Adipocyte (in vitro differentiated cells): ENCODE measurements at regions not wholly inside any gene's neighbourhood (a gene's known extent, or its start where the extent isn't known, plus 50 kb on each side); places are given as distances from the start of the nearest gene placed in this dataset.
"Not testable (repeated sequence)": the region's sequence is repeated elsewhere in the genome, so short reads cannot be mapped to it uniquely, and the experiment has no call there.

Source experiments
- DNase-seq: peaks from one replicate; pipeline ENCODE4 v3.0.0-alpha.2; 2015; ENCODE audit warnings: low read depth
- H3K27me3 ChIP-seq: replicated peaks from 2 replicates; pipeline ENCODE4 v1.7.0; 2013; ENCODE audit warnings: mild to moderate bottlenecking, low read length, moderate library complexity; ENCODE audit not compliant: control insufficient read depth, insufficient read depth
- H3K36me3 ChIP-seq: 2 replicates; pipeline ENCODE4 v1.7.0; 2013; ENCODE audit warnings: low read length, mild to moderate bottlenecking, moderate library complexity; ENCODE audit not compliant: control insufficient read depth, insufficient read depth, severe bottlenecking
- H3K4me1 ChIP-seq: 2 replicates; pipeline ENCODE4 v1.7.0; 2013; ENCODE audit warnings: mild to moderate bottlenecking, low read length, moderate library complexity; ENCODE audit not compliant: control insufficient read depth, insufficient read depth
- H3K4me3 ChIP-seq: 2 replicates; pipeline ENCODE4 v1.7.0; 2013; ENCODE audit warnings: mild to moderate bottlenecking, low read length, moderate library complexity
- H3K9ac ChIP-seq: 2 replicates; pipeline ENCODE4 v1.7.0; 2013; ENCODE audit warnings: mild to moderate bottlenecking, low read length, moderate library complexity
- H3K9me3 ChIP-seq: 2 replicates; pipeline ENCODE4 v1.7.0; 2013; ENCODE audit warnings: mild to moderate bottlenecking, low read length, moderate library complexity; ENCODE audit not compliant: control insufficient read depth

DNA sequence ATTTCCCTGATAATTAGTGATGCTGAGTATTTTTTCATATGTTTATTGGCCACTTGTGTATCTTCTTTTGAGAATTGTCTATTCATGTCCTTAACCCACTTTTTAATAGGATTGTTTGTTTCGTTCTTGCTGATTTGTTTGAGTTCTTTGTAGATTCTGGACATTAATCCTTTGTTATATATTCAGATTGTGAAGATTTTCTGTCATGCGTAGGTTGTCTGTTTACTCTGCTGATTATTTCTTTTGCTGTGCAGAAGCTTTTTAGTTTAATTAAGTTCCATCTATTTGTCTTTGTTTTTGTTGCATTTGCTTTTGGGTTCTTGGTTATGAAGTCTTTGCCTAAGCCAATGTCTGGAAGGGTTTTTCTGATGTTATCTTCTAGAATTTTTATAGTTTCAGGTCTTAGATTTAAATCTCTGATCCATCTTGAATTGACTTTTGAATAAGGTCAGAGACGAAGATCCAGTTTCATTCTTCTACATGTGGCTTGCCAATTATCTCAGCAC lies 438.4 kb upstream of the TBL1XR1 start:
- H3K9ac ChIP-seq, DNase-seq, H3K27me3 ChIP-seq, H3K9me3 ChIP-seq, H3K36me3 ChIP-seq, H3K4me3 ChIP-seq: not testable (repeated sequence)
- H3K4me1 ChIP-seq = peaks cover 13% of the 10 kb centered on the region

DNA sequence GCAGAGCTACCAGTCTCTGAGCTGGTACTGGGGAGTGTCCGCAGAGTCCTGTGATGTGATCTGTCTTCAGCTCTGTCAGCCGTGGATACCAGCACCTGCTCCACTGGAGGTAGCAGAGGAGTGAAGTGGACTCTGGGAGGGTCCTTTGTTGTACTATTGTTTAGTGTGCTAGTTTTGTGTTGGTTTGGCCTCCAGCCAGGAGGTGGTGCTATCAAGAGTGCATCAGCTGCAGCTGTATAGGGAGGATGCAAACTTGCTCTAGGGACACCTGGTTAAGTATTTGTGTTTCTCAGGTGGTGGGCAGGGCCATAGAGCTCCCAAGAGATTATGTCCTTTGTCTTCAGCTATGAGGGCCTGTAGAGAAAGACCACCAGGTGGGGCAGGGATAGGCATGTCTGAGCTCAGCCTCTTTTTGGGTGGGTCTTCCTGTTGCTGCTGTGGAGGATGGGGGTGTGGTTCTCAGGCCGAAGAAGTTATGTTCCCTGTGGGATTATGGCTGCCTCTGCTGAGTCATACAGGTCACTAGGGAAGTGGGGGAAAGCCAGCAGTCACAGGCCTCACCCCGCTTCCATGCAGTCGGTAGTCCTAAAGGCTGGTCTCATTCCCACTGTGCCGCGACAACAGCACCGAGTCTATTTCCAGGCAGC lies 443.2 kb upstream of the TBL1XR1 start:
- DNase-seq = no peak
- peaks cover 6% of the 10 kb centered on the region for H3K4me1 ChIP-seq
- H3K36me3 ChIP-seq = no peaks in the 10 kb centered on the region
- no peak overlapping the region for H3K9ac ChIP-seq
- H3K9me3 ChIP-seq = peaks cover 3% of the 10 kb centered on the region
- no peak overlapping the region for H3K4me3 ChIP-seq
- no peaks in the 10 kb centered on the region for H3K27me3 ChIP-seq

DNA sequence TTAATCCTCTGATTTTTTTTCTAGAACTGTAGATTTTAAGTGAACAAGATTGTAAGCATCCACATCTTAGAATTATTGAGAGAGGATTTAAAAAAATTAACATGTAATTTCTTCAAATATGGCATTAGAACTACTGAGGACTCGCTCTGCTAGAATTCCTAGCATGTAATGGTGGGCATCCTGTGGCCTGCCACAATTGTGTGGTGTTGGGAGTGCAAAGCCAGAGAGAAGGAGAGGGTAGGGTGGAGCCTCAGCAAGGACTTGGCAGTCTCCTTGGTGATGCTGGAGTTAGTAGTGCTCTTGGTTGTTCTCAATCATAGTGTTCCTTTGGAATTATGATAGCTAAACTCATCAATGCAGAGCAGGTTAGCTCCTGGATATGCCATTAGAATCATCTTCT lies 443.9 kb upstream of the TBL1XR1 start:
- peaks cover 6% of the 10 kb centered on the region for H3K4me1 ChIP-seq
- no peak overlapping the region for H3K4me3 ChIP-seq

DNA sequence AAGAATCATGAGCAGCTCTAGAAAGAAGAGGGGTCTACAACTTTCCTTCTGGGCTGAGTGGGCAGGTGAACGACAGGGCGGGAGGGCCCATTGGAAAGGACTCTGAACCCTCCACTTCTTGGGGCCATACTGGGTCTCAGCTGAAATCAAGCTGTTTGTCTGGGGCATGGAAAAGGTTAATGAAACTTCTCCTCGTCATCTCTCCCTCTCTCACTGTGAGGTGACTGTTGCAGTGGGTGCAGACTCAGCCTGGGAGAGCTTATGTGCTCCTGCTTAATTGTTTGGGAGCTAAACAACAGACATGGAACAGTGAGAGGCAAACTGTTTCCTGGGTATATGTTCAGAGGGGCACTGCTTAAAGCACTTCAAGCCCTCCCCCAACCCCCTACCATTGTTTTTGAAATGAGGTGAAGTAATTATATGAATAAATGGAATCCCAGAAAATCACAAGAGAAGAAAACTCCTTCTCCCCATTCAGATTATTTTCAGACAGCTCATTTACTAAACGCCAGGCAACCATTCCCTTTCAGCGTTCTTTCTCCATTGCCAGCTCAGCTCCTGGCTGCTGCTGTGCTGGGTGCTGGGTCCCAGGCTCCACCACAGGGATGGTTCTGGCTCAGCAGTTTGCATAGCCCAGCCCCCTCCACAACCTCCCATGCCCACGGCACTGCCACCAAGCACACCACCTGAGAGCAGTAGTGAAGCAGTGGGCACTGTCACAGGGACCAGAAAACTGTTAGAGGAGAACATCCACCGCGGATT lies 444.9 kb upstream of the TBL1XR1 start:
- no peaks in the 10 kb centered on the region for H3K36me3 ChIP-seq
- H3K9ac ChIP-seq = no peak overlapping the region
- no peak overlapping the region for H3K4me3 ChIP-seq
- H3K27me3 ChIP-seq = no peaks in the 10 kb centered on the region
- H3K4me1 ChIP-seq = peaks cover 6% of the 10 kb centered on the region
- DNase-seq = no peak
- H3K9me3 ChIP-seq = no peaks in the 10 kb centered on the region

More for the DNA sequence above, 443.9 kb upstream of the TBL1XR1 start:
- H3K36me3 ChIP-seq = no peaks in the 10 kb centered on the region
- H3K27me3 ChIP-seq = no peaks in the 10 kb centered on the region
- no peaks in the 10 kb centered on the region for H3K9me3 ChIP-seq
- no peak overlapping the region for H3K9ac ChIP-seq
- no peak for DNase-seq

DNA sequence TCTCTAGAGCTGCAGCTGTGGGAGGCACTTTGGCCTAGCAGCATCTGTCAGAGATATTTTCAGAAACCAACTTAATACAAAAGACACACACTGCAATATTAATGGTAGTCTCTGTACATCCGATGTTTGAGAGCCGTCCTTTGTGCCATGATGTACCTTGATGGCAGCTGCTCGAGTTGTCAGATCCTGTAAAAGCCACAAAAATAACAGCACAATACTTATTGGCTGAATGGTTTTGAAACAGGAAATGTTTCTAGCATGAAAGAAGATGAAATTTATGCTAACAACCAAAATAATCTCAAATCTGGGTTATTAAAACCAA lies 445.5 kb upstream of the TBL1XR1 start:
- H3K9me3 ChIP-seq = no peaks in the 10 kb centered on the region
- DNase-seq = no peak
- H3K36me3 ChIP-seq = no peaks in the 10 kb centered on the region
- H3K27me3 ChIP-seq = no peaks in the 10 kb centered on the region
- H3K4me3 ChIP-seq = no peak overlapping the region
- H3K9ac ChIP-seq = no peak overlapping the region
- peaks cover 6% of the 10 kb centered on the region for H3K4me1 ChIP-seq

DNA sequence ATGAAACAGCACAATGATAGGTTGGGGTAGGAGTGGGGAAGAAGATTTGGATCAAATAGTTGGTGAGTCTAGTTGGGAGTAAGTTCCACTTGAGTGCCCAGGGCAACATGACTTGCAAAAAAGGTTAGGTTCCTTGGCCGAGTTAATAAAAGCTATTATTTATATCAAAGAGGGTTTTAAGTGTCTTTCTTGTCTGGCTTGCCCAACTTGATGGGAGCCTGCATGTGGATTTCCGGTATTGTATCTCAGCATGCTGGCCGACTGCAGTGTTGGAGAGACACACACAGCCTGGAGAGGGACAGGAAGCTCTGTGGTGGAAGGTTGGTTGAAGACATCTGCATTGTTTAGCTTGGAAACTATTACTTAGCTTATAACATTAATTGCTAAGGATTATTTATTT lies 449.5 kb upstream of the TBL1XR1 start:
- H3K9ac ChIP-seq = no peak overlapping the region
- no peak for DNase-seq
- no peaks in the 10 kb centered on the region for H3K4me1 ChIP-seq
- no peak overlapping the region for H3K4me3 ChIP-seq
- H3K27me3 ChIP-seq = no peaks in the 10 kb centered on the region
- H3K9me3 ChIP-seq = no peaks in the 10 kb centered on the region
- H3K36me3 ChIP-seq = no peaks in the 10 kb centered on the region

DNA sequence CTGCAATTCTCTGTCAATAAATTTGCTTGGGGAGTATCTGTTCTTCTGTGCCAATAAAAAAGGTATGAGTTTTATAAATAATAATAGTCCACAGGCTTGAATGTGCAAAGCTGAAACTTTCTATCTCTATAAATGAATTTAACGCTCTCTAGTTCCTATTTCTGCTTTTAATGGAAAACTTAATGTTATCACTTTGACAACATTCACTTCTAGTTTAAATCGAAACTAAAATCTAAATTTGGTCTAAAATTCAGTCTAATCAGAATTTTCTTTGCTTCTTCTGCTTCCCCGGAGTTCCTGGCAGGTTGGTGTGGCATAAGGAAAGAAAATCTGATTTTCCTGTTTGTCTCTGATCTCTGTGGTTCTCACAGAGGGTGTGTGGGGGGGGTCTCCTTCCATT lies 450.1 kb upstream of the TBL1XR1 start:
- DNase-seq = no peak
- Histone ChIP-seq H3K4me3 (no peak overlapping the region), H3K36me3 (no peaks in the 10 kb centered on the region), H3K9me3 (no peaks in the 10 kb centered on the region), H3K27me3 (no peaks in the 10 kb centered on the region), H3K4me1 (no peaks in the 10 kb centered on the region), H3K9ac (no peak overlapping the region)

DNA sequence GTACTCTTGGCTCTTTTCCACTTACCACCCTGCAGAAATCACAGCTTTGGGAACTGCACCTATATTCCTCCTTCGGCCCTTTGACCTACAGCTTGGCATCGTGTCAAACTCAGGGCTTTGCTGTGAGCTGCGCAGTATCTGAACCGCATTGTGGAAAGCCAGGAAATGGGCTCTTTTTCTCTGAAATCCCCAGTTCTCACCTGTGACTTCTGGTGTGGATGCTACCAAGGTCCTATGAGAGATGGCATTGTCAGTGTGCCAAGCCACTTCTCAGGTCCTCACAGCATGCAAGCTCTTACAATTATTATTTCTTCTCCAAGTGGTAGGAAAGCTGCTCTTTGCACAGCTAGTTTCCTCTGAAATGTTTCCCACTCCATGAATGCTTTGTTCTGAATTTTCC lies 450.6 kb upstream of the TBL1XR1 start:
- DNase-seq = no peak
- no peak overlapping the region for H3K4me3 ChIP-seq
- H3K9ac ChIP-seq = no peak overlapping the region
- no peaks in the 10 kb centered on the region for H3K27me3 ChIP-seq
- H3K9me3 ChIP-seq = no peaks in the 10 kb centered on the region
- no peaks in the 10 kb centered on the region for H3K36me3 ChIP-seq
- H3K4me1 ChIP-seq = no peaks in the 10 kb centered on the region

DNA sequence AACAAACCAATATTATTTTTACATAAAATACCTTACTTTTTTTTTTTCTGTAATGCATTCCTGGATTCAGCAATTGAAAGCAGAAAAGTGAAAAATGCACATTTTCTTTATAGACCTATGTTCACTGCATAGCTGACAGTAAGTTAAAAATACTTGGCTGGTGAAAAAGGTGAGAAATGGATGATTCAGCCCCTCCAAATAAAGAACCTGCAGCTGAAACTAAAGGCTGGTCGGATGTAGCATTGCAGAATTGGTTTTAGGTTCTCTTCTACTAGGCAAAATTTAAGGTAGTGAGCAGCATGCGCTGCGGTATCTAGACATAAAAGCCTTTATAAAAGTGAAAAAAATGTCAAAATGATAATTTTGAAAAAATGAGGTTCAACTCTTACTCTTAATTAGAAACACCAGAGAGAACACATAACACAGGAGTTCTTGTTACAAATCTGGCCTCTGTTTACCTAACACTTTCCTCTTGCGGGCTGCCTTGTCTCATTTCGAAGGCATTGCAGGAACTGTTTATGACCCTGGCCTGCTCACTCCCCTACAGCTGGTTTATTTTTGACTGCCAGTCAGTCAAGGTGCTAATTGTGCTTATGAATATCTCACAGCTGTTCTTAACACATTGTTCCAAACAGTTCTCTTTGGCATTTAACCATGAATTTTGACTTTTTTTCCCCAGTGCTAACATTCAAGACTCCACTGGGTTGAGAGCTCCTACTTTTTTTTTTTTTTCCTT lies 455.4 kb upstream of the TBL1XR1 start:
- Histone ChIP-seq H3K4me3 (no peak overlapping the region), H3K36me3 (no peaks in the 10 kb centered on the region), H3K9ac (no peak overlapping the region), H3K4me1 (no peaks in the 10 kb centered on the region), H3K9me3 (no peaks in the 10 kb centered on the region), H3K27me3 (no peaks in the 10 kb centered on the region)
- DNase-seq = no peak

DNA sequence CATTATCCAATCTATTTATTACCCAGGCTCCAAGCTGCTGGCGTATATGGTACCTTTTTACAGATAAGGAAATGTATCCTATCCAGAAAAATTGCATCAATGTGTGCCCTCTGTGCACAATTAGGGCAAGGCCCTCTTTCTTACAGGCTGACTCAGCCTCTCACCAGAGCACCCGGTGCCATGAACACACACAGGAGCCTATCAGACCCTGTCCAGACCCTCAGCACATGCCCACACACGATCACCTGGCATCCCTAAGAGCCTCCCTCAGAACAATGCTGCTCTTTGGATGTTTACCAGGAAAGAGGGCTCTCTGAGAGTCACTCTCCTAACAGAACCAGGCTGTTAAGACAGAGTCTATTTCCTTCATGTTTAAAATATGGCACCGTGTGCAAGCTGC lies 460.0 kb upstream of the TBL1XR1 start:
- Histone ChIP-seq H3K9ac (no peak overlapping the region), H3K27me3 (no peaks in the 10 kb centered on the region), H3K36me3 (no peaks in the 10 kb centered on the region), H3K4me1 (no peaks in the 10 kb centered on the region), H3K4me3 (no peak overlapping the region), H3K9me3 (no peaks in the 10 kb centered on the region)
- no peak for DNase-seq

DNA sequence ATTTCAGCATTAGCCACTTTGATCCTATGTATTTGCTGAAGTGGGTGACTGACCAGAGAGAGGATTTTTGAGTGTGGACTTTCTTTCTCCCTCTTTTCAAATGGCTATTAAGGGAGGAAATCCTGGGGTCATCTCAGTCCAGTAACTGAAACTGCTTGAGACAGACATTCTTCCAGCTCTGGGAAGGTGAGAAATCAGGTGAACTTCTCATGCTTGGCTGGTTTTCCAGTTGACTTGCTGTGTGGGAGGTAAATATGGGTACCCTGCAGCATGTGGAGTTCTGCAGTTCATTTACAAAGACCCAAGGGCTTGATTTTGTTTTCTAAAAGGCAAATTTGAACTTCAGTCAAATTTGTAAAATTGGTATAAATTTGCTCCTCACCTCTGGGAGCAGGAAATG lies 461.1 kb upstream of the TBL1XR1 start:
- H3K4me1 ChIP-seq = no peaks in the 10 kb centered on the region
- no peaks in the 10 kb centered on the region for H3K9me3 ChIP-seq
- H3K4me3 ChIP-seq = no peak overlapping the region
- DNase-seq = no peak
- H3K36me3 ChIP-seq = no peaks in the 10 kb centered on the region
- H3K9ac ChIP-seq = no peak overlapping the region
- H3K27me3 ChIP-seq = no peaks in the 10 kb centered on the region
